ENCODE measurements at regions not wholly inside any gene's neighbourhood (a gene's known extent, or its start where the extent isn't known, plus 50 kb on each side); places are given as distances from the start of the nearest gene placed in this dataset.
"Not testable (repeated sequence)": the region's sequence is repeated elsewhere in the genome, so short reads cannot be mapped to it uniquely, and the experiment has no call there.

DNA sequence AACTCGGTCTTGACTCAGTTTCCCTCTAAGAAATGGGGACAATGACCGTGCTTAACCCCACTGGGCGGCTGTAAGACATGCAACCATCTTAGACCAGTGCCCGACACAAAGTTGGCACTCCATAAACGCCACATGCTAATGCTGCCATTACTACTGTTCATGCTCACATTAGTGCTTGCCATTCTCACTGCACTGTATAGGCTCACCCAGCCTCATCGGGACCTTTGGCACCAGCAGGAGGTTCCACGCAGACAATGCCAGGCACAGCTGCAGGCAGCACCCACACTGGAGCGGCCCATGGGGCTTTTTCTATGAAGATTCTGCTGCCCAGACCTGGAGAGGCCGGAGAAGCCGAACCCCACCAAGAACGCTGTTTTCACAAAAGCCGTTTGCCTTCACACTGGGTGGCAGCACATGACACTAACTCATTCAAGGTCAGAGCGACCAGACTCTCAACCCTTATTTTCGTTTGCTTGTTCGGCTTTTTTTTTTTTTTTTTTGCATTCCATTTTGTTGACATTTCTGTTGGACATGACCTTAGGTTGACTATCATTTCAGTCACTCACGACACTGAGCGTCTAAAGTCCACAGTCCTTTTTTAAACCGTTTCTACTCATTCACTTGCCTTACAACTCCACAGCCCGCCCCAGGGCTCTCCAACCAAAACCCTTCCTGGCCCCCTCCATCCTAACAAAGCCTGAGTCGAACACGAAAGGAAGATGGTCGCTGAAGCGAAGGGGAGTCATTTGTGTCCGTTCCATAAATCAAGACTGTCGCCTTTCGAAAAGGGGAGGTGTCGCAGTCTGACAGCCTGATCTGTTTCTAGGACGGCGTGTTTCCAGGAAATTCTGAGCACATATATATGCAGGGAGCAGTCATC is 124.4 kb upstream of the RNF32 start:
- DNase-seq (ENCODE audit: low read depth in 3 of 3, low spot score in 1 of 3): no peak

DNA sequence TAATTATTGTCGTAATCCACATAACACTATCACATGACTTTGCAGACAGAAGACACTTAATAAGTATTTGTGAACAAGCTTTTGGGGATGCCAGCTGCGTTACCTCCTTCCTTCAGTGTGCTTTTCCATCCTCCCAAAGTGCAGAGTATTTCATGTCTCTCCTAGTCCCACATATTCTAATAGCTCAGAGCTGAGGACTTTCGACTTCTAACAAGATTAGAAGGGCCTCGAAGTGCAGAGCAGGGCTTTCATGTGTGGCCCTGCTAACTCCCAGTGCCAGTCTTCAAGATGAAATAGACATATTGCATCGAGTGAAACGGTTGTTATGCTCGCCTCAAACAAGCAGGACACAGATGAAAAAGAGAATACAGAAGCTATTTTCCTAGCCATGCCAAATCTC is 125.7 kb upstream of the RNF32 start:
- no peak for DNase-seq (ENCODE audit: low read depth in 3 of 3, low spot score in 1 of 3)

DNA sequence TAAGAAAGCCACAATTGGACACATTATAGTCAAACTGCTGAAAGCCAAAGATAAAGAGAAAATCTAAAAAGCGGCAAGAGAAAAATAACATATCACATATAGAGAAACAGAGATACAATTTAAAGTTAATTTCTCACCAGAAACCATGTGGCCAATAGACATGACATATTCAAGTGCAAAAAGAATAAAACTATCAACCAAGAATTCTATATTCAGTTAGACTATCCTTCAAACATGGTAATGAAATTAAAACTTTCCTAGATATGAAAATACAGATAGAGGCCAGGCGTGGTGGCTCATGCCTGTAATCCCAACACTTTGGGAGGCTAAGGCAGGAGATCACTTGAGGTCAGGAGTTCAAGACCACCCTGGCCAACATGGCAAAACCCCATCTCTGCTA is 129.1 kb upstream of the RNF32 start:
- no peak for DNase-seq (ENCODE audit: low read depth in 3 of 3, low spot score in 1 of 3)

DNA sequence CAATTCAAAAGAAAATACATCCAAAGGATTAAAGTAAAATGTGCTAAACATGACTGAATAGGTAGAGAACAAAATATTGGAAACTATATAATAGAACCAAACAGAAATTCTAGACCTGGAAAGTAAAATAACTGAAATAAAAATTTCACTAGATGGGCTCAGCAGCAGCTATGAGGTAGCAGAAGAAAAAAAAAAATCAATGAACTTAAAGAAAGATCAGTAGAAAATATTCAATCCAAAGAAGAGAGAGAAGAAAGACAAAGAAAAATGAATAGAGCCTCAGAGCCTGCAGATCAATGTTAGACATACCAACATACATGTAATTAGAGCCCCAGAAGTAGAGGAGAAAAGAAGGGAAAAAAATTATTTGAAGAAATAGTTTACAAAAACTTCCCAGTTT is 129.6 kb upstream of the RNF32 start:
- DNase-seq (ENCODE audit: low read depth in 3 of 3, low spot score in 1 of 3): no peak

DNA sequence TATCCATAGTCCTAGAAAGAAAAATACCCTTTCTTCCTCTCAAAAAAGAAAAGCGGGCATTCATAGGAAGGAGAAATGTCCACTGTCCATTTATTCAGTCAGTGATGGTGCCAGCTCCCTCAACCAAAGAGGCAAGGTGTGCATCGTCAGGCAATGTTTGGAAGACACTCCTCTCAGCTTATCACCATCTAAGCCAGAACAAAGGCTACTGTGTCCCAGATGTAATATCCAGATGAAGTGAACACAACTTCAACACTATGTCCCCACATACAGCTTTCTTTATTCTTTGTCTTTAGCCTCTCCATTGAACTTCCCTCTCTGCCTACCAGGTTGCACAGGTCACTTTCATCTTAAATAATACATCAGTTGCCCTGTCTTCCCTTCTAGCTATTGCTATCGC is 131.4 kb upstream of the RNF32 start:
- no peak for DNase-seq (ENCODE audit: low read depth in 3 of 3, low spot score in 1 of 3)

DNA sequence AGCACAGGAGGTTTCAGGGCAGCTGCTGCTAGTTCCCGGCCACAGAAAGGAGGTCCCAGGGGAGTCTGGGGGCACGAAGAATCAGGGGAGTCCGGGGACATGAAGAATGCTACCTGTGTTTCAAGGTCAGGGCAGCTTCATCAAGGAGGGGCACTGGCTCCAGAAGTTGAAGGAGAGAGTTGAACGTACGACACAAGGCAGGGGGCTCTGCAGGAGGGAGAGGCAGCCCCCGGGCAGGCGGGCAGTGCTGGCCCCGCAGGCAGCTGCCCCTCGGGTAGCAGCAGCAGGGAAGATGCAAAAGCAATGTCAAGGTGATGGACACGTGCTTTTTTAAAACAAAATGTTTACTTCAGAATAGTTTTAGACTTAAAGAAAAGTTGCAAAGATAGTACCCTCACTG is 134.7 kb upstream of the RNF32 start:
- DNase-seq (ENCODE audit: low read depth in 3 of 3, low spot score in 1 of 3): no peak

DNA sequence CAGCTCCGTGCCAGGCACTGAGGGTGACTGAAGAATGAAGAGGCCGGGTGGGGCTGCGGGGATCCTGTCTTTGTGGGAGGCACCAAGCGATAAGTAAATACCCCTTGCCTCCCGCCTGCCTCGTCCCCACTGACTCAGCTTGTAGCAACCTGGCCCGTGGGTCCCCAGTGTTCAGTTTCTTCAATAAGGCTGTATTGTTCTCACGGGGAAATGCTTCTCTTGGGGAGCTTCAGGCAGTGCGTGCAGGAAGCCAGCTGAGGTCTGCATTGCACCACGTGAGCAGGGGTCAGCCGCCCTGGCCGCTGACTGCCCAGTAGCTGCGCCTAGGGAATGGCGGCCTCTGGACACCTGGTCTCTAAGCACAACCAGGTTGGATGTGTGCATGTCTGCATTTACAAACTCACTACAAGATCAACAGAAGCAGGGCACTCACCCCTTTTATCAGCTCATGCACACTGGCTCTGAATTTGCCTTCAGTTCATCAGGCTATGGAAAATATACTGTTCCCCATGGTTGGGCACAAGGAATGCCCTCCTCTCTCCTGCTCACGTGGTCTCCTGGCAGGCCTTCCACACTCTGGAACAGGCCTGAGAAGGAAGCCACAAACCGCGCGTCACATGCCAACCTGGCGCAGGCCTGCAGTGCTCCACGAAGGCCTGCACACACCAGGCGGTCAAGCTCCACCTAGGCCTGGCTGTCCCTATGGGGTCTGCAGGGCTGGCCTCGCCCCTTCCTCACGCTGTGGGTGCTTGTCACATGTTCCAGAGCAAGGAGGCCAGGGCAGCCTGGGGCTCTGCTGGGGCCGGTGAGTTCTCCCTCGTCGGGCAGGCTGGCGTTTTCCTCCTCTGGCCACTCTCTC is 135.7 kb upstream of the RNF32 start:
- no peak for DNase-seq (ENCODE audit: low read depth in 3 of 3, low spot score in 1 of 3)

DNA sequence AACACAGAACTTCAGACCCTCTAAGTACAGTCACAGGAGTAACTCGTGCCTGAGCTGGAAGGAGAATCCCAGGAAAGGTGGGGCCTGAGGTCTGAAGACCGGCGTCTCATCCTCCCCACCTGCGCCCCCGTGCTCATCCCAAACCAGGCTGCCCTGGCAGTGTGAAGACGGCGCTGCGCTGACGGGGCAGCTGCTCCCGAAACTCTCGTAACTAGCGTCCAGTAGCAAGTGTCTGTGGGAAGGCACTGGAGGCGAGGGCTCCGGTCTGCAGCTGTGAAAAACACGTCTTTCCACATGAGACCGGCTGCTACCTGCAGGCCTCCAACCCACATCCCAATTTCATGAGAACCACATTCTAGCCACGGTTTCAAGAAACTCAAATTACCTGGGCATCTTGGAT is 136.6 kb upstream of the RNF32 start:
- DNase-seq (ENCODE audit: low read depth in 3 of 3, low spot score in 1 of 3): no peak

DNA sequence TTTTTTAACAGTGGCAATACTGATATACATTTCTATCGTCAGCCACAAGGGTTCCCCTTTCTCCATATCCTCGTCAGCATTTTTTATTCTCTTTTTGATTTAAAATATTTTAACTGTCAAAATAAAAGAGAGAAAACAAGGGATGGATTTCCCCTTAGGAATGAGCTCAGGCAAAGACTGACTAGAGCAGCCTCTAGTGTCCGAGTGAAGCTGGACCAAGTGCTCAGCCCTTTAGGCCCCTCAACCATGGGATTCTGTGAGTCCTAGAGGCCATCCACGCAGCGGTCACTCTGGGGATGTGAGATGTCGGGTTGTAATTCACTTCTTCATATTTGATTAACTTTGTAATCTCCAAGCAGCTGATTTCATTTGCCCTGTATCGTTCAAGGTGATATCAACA is 137.4 kb upstream of the RNF32 start:
- DNase-seq (ENCODE audit: low read depth in 3 of 3, low spot score in 1 of 3): no peak

DNA sequence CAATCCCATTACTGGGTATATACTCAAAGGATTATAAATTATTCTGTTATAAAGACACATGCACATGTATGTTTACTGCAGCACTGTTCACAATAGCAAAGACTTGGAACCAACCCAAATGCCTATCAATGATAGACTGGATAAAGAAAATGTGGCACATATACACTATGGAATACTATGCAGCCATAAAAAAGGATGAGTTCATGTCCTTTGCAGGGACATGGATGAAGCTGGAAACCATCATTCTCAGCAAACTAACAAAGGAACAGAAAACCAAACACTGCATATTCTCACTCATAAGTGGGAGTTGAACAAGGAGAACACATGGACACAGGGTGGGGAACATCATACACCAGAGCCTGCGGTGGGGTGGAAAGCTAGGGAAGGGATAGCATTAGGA is 138.8 kb upstream of the RNF32 start:
- DNase-seq (ENCODE audit: low read depth in 3 of 3, low spot score in 1 of 3): not testable (repeated sequence)

DNA sequence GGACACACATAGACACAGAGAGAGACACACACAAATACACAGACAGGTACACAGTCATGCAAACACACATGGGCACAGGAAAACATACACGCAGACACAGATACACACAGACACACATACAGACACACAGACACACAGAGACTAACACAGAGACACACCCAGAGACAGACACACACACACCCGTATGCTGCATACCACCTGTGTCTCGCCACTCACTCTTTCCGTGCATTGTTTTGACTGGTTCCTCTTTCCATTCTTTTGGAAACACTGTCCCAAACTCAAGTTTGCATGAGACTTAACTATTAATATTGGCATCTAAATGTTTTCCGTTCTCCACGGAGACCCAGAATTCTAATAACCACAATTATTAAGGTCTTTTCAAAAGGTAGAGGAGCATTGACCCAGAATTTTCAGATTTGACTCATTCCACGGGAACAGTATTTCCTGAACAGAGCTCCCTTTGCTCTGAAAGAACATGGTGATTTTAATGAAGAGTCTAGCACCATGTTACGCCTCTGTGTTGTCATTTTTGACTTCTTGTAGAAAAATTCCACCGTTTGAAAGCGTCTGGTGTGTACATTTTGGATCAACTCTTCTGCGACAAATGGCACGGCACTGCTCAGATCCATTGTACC is 141.2 kb upstream of the RNF32 start:
- no peak for DNase-seq (ENCODE audit: low read depth in 3 of 3, low spot score in 1 of 3)

DNA sequence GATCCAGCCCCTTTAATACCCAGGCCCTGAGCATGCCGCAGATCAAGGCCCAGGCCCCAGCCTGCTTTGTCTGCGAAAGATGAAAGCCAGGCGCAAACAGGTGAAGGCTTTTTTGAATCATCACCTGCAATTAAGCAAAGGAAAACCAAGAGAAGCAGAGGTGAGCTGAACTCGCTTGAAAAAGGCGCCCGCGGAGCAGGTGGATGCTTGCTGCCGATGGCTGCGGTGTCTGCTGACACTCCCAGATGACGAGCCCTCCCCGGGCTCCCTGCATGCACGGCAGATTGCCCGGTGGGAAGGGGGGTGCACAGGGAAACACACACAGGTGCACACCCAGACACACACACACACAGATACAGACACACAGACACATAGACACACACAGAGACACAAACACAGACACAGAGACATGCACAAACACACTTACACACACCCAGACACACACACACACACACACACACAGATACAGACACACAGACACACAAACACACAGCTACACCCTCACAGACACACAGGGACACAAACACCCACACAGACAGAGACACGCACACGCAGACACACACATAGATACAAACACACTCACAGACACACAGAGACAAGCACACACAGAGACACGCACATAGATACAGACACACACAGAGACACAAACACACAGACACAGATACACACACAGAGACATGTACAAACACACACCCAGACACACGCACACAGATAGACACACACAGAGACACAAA is 142.6 kb upstream of the RNF32 start:
- no peak for DNase-seq (ENCODE audit: low read depth in 3 of 3, low spot score in 1 of 3)

DNA sequence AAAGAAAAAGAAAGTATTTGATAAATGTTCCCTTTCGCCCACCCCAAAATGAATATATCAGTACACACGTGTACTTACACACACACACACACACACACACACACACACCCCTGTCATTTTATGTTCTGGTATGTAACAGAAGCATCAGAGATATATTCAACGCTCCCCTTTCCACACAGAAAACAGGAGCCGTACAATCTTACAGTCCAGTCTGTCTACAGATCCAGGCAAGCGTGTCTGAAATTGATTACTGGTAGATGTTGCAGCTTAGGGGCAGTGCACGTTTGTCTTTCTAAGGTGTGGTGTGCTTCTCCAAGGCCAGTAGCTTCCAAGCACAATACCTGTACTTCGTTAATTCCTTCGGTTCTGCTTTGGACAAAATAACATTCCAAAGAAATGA is 143.7 kb upstream of the RNF32 start:
- DNase-seq (ENCODE audit: low read depth in 3 of 3, low spot score in 1 of 3): no peak

DNA sequence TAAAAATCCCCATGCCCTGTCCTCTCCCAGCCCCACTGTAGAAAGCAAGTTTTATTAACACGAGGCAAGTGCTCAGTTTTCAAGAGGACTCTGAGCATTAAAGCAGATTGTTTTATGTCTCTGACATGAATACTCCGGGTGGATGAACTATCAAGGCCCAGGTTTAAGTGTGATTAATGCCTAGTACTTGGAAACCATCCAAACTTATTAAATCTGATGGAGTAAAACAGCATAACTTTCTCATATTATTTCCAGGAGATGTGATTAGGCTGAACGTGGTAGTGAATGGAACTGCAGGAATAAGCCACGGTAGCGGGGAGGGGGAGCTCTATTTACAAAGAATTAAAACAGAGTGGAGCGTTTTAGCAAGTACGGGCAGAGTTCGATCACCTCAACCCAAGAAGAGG is 144.2 kb upstream of the RNF32 start:
- DNase-seq (ENCODE audit: low read depth in 3 of 3, low spot score in 1 of 3): no peak

DNA sequence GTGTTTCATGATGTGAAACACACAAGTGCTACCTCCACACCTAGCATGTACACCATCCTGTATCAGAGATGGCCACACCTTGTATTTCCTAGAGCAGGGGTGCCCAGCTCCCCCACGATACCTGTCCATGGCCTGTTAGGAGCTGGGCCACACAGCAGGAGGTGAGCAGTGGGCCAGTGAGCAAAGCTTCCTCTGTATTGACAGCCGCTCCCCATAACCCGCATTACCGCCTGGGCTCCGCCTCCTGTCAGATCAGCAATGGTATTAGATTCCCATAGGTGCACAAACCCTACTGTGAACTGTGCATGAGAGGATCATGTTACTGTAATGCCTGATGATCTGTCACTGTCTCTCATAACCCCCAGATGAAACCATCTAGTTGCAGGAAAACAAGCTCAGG is 145.6 kb upstream of the RNF32 start:
- no peak for DNase-seq (ENCODE audit: low read depth in 3 of 3, low spot score in 1 of 3)

DNA sequence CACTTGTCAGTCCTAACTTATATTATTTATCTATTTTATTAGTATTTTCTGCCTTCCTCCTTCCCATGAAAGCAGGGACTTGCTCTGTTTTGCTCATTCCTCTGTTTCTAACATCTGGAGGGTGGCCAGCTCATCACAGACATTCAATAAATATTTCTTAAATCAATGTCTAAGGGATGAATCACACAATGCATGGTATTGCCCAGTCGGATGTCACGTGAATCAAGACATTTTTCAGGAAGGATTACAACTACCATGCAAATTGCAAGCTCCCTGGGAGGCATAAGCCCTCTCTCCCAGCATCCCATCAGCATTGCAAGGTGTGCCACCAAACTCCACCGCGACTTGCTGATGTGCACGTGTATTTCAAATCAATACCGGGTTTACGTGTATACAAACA is 146.6 kb upstream of the RNF32 start:
- no peak for DNase-seq (ENCODE audit: low read depth in 3 of 3, low spot score in 1 of 3)

DNA sequence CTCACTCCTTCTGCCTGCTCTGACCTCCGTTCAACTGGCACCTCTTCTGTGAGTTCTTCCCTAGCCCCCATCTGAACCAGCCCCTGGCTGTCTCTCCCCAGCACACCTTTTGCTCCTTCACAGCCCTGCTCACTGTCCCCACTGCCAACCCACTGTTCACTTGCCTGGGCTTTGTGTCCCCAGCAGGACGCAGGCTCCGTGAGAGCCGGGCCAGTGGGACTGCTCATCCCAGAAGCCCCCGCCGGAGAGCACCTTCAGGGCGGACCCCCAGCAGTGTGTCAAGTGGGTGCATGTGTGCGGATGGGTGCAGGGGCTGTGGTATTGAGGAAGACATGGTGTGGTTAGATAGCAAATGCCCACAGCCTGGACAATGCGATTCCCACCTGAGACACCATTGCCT is 148.4 kb upstream of the RNF32 start:
- DNase-seq (ENCODE audit: low read depth in 3 of 3, low spot score in 1 of 3): no peak

DNA sequence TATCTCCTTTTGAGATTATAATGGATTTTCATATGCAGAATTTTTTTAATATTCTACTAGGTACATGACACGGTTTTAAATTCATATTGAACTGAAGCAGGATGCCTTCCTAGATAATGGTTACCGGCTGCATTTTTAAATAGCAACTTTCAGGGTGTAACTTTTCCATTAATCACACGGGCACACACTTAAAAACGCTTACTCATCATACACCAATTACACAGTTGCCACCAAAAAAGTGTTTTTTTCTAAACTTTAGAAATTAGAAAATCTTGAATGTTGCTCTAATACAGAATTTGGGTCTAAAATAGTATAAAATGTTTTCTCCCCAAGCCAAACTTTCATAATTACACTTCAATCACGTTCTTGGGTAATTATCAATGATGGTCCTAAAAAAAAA is 149.1 kb upstream of the RNF32 start:
- no peak for DNase-seq (ENCODE audit: low read depth in 3 of 3, low spot score in 1 of 3)

DNA sequence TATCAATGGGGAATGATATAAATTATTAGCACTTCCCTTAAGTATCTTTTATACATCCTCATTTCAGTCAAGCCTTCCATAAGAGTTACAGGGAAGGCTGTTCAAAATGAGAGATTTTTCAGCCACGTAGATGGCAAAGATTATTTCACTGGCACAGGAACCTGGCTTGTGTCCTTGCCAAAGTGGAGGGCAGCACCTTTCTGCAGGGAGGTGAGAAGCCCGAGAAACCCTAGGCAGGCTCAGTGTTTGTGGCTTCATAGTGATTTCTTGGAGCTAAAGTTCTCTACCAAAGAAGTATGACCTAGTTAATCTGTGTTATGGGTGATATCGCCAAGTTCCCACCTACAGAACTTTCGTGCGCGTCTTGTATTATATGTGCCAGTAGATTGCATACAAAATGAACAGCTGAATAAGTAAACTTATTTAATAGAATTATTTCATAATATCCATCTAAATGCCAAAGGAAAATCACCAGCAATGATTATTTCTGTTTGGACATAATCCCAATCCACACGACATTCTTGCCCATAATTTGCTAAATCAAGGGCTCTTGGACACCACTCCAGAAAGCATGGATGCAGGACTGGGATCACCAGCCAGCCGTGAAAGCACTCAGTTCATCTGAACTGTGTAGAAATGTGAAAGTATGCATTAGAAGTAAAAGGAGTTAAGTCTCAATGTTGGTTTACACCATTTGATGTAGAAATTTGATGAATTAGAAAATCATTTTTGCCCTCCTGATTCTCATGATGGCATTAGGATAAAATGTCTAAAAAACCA is 150.4 kb upstream of the RNF32 start:
- DNase-seq (ENCODE audit: low read depth in 3 of 3, low spot score in 1 of 3): no peak

DNA sequence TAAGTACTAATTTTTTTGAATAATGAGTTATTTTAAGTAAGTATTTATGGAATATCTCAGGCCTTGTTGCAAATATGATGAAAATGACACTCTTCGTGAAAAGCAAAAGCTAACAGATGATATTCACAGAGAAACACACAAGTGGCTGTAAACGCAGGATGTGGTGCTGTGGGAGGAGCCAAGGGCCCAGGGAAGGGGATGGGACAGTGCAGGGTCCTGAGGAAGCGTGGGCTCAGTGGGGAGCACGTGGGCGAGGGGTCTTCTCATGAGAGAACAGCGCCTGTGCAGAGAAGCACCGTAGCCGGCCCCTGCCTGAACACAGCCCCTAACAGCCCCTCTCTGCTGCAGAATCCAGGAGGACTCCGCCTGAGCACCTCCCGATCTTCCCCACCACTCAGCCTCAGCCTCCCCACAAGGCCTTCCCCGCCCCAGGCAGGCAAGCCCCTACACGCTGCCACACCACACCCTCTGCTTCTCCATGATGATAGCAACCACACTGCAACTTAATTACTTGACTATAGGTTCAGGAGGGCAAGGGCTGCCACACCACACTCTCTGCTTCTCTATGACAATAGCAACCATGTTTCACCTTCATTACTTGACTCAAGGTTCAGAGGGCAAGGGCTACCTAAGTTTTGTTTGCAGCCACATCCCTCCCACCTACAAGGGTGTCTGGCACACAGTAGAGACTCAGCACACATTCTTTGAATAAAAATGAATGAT is 152.6 kb upstream of the RNF32 start:
- DNase-seq (ENCODE audit: low read depth in 3 of 3, low spot score in 1 of 3): no peak

All from stimulated activated CD4-positive, alpha-beta T cell treated with anti-CD3 and anti-CD28 coated beads, TNF-alpha, amount 100 ng/mL, for 1 hour (primary cell).